GM10266 (cell line): ENCODE measurements at regions not wholly inside any gene's neighbourhood (a gene's known extent, or its start where the extent isn't known, plus 50 kb on each side); places are given as distances from the start of the nearest gene placed in this dataset.

Experiments used
- DNase-seq: peaks from one replicate; pipeline ENCODE4 v3.0.0; 2012; ENCODE audit errors: extremely low spot score
- CTCF ChIP-seq: IDR thresholded peaks from 2 replicates; pipeline ENCODE4 v1.5.1; 2012; ENCODE audit warnings: mild to moderate bottlenecking, low read depth; ENCODE audit not compliant: control insufficient read depth, insufficient read depth; ENCODE audit errors: missing control alignments

DNA sequence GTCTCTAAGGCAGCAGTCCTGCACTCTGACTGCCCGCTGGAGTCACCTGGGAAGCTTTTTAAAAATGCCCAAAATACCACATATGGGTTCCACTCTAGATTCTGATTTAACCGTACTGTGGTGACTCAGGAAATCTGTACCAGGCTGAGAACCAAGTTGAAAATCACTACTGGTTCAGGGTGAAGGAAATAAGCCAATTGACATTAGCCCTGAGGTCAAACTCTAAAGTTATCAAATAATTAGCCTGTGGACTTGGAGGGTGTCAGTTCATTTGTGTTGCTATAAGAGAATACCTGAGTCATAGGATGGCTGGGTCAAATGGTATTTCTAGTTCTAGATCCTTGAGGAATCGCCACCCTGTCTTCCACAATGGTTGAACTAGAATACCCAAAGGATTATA, 321.7 kb upstream of the ROPN1 start:
- TF ChIP-seq CTCF = no peak
- no peak for DNase-seq

DNA sequence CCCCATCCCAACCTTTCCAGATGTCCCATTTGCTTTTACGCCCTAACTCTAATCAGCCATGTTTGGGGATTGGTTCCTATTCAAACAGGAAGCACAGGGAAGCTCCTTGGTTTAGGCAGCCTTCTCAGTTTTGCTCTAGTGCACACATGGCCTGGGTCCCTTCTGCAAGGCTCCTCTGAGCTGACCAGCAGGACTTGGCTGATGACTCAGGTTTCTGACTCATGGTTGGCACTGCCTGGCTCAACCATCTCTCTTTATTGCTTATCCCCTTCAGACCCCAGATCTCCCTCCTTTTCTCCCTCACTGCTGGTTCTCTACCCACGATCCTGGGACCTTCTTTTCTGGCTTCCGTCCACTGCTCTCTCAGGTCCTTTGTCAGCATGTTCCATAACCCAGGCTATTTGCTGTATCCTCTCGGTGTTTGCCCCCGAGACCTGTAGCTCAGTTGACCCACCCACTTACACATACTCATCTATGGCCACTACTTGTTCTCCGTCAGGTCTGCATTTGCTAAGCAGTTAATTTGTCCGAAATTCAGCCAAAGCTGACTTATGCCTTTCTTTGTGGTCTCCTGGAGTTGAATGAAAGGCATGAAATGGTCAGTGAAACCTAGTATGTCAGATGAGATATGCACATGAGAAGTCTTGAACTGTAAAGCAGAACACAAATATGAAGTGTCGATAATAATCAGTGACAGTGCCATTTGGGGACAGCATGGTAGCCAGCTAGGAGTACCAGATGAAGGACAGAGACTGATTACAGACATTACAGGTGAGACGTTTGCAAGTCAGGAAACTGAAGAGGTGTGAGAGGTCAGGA, 323.5 kb upstream of the ROPN1 start:
- no peak for TF ChIP-seq CTCF
- no peak for DNase-seq

- no peak for DNase-seq
- no peak for TF ChIP-seq CTCF
Measured at GRCh38 chr3:124316034-124316287, 324.0 kb upstream of the ROPN1 start.

GRCh38 chr3:124318014-124318413, 326.1 kb upstream of the ROPN1 start:
- no peak for TF ChIP-seq CTCF
- no peak for DNase-seq

DNA sequence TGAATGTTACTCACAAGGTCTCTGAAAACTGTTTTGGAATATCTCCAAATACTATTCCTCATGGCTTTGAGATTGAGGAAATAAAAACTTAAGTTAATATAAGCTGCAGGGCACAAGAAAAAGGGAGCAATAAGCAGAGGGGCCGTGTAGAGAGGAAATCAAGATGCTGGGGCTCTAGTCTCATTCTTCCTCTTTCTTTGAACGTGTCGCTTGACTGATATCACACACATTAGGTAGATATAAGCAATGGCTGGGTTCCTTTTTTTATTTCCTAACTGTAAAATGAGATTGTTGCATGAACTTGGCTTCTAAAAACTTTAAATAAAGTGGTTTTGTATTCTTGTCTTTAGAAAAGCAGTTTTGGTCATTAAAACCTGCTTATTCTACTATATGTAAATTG, 326.7 kb upstream of the ROPN1 start:
- no peak for TF ChIP-seq CTCF
- no peak for DNase-seq

DNA sequence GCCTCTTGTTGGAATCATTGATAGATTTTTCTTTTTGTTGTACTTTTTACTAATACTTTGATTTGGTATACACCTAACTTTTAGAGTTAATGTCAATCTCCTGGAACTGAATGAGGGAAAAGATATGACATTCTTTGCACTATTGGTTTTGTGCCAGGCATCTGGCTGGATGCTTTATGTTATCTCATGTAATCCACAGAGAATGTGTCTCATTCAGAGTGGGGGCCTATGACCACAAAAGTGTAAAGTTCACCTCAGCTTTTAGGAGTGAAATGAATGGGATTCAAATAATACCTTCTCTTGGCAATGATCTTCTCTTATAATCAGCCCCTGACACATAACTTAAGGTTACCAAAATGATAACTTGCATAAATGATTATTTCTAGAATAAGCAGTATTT, 329.1 kb upstream of the ROPN1 start:
- no peak for TF ChIP-seq CTCF
- no peak for DNase-seq

DNA sequence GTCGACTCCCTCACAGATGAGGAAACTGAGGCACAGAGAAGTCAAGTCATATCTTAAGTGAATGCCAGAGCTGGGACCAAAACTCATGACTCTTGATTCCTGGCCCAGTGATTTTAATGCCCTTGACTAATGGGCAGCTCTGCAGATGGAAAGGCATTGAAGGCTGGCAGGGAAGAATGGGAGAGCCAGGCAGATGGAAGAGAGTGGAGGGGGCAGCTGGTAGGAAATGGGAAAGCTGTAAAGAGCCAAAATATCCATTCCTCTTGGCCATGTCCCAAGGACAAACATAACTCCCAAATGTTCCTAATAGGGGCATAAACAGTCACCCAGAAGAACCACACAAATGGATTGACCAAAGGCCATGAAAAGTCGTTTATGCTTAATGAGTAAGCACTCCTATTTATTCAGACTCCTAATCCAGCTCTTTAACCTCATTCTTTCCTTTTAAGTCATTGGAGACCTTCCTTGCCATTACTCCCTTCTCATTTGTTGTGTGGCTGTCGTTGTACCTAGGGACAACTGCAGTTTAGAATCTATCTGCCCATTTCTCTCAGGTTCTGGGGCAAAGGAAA, 330.5 kb upstream of the ROPN1 start:
- no peak for TF ChIP-seq CTCF
- no peak for DNase-seq
